ENCODE measurements at regions not wholly inside any gene's neighbourhood (a gene's known extent, or its start where the extent isn't known, plus 50 kb on each side); places are given as distances from the start of the nearest gene placed in this dataset.

DNA sequence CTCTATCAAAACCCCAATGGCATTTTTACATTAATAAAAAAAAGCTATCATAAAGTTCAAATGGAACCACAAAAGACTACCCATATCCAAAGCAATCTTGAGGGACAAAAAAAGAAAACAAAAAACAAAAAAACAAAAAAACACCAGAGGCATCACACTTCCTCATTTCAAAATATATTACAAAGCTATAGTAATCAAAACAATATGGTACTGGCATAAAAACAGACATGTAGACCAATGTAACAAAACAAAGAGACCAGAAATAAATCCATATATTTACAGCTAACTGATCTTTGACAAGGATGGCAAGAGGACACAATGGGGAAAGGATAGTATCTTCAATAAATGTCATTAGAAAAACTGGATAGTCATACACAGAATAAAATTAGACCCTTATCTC, 245.1 kb upstream of the MSX2 start:
- H3K79me2 ChIP-seq, result no peaks in the 10 kb centered on the region

DNA sequence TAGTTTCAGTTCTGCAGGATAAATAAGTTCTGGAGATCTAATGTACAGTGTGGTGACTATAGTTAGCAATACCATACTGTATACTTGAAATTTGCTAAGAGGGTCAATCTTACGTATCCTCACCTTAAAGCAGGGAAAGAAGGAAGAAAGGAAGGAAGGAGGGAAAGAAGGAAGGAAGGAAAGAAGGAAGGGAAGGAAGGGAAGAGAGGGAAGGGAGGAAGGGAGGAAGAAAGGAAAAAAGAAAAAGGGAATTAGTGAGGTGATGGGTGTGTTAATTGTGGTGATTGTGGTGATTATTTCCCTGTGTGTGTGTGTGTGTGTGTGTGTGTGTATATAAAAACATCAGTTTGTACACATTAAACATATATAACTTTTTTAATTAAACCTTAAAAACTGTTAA, 242.6 kb upstream of the MSX2 start:
- TF ChIP-seq, protein P1, sequence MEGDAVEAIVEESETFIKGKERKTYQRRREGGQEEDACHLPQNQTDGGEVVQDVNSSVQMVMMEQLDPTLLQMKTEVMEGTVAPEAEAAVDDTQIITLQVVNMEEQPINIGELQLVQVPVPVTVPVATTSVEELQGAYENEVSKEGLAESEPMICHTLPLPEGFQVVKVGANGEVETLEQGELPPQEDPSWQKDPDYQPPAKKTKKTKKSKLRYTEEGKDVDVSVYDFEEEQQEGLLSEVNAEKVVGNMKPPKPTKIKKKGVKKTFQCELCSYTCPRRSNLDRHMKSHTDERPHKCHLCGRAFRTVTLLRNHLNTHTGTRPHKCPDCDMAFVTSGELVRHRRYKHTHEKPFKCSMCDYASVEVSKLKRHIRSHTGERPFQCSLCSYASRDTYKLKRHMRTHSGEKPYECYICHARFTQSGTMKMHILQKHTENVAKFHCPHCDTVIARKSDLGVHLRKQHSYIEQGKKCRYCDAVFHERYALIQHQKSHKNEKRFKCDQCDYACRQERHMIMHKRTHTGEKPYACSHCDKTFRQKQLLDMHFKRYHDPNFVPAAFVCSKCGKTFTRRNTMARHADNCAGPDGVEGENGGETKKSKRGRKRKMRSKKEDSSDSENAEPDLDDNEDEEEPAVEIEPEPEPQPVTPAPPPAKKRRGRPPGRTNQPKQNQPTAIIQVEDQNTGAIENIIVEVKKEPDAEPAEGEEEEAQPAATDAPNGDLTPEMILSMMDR (IDR thresholded peaks at IDR 0.05; ENCODE audit: poor library complexity), result no peak
- TF ChIP-seq EZH2phosphoT487 (IDR thresholded peaks at IDR 0.05; ENCODE audit: low read depth, severe bottlenecking, unreplicated experiment), result no peak
- no peak for TF ChIP-seq EZH2 (IDR thresholded peaks at IDR 0.05; ENCODE audit: borderline replicate concordance)
- no peaks in the 10 kb centered on the region for H3K36me3 ChIP-seq (replicated peaks; ENCODE audit: insufficient read depth, low read depth)

More for the DNA sequence above, 245.1 kb upstream of the MSX2 start:
- Histone ChIP-seq H4K20me1 (ENCODE audit: insufficient read depth, poor library complexity, severe bottlenecking) (no peaks in the 10 kb centered on the region), H3K4me3 (no peak overlapping the region), H3K27me3 (no peaks in the 10 kb centered on the region), H3K4me2 (no peak overlapping the region), H3K9me2 (replicated peaks; ENCODE audit: insufficient read depth) (no peaks in the 10 kb centered on the region), H2AFZ (no peak overlapping the region), H3K27ac (no peak overlapping the region), H3K9me3 (ENCODE audit: low read depth) (no peaks in the 10 kb centered on the region), H3K4me1 (ENCODE audit: insufficient read depth) (no peaks in the 10 kb centered on the region), H3K36me3 (replicated peaks; ENCODE audit: insufficient read depth, low read depth) (no peaks in the 10 kb centered on the region)
- no peak for DNase-seq (ENCODE audit: low spot score)
- no peak for TF ChIP-seq EZH2phosphoT487 (IDR thresholded peaks at IDR 0.05; ENCODE audit: low read depth, severe bottlenecking, unreplicated experiment)

DNA sequence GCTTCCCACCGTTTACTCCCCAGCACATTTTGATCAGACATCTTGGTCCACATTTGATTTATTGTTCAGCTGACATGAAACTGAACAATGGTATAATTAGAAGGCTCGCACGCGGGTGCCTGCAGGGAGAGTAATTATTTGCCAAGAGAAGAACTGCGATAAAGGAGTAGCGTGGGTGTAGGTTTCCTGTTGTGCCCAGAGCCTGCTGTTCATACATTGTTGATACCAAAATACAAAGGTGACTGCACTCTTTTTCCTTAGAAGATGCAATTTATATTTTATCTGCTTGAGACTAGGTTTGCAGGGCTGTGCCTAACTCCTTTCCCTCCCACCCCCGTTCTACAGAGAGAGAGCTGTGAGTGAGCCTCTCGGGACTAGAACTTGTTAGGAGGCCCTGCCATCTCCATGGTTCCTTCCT, 241.8 kb upstream of the MSX2 start:
- H3K4me2 ChIP-seq, result peak overlapping the region; percentile 23
- no peaks in the 10 kb centered on the region for H3K27me3 ChIP-seq
- no peaks in the 10 kb centered on the region for H3K4me1 ChIP-seq (ENCODE audit: insufficient read depth)
- no peak overlapping the region for H3K27ac ChIP-seq
- no peaks in the 10 kb centered on the region for H3K79me2 ChIP-seq
- no peaks in the 10 kb centered on the region for H4K20me1 ChIP-seq (ENCODE audit: insufficient read depth, poor library complexity, severe bottlenecking)
- no peak overlapping the region for H2AFZ ChIP-seq
- no peaks in the 10 kb centered on the region for H3K9me3 ChIP-seq (ENCODE audit: low read depth)
- no peak for TF ChIP-seq EZH2 (IDR thresholded peaks at IDR 0.05; ENCODE audit: borderline replicate concordance)
- TF ChIP-seq, protein P1 (IDR thresholded peaks at IDR 0.05; ENCODE audit: poor library complexity), result no peak
- no peaks in the 10 kb centered on the region for H3K9me2 ChIP-seq (replicated peaks; ENCODE audit: insufficient read depth)
- H3K36me3 ChIP-seq (replicated peaks; ENCODE audit: insufficient read depth, low read depth), result no peaks in the 10 kb centered on the region
- no peak for DNase-seq (ENCODE audit: low spot score)
- H3K4me3 ChIP-seq, result no peak overlapping the region
- WGBS (ENCODE audit: low lambda C conversion rate, missing lambda C conversion rate), result 45% methylated on average over 8 of the region's 8 CpGs

More for the DNA sequence above, 242.6 kb upstream of the MSX2 start:
- Histone ChIP-seq H3K4me2 (no peak overlapping the region), H3K79me2 (no peaks in the 10 kb centered on the region), H4K20me1 (ENCODE audit: insufficient read depth, poor library complexity, severe bottlenecking) (no peaks in the 10 kb centered on the region), H2AFZ (no peak overlapping the region), H3K27ac (no peak overlapping the region), H3K4me1 (ENCODE audit: insufficient read depth) (no peaks in the 10 kb centered on the region), H3K4me3 (no peak overlapping the region), H3K9me2 (replicated peaks; ENCODE audit: insufficient read depth) (no peaks in the 10 kb centered on the region), H3K27me3 (no peaks in the 10 kb centered on the region), H3K9me3 (ENCODE audit: low read depth) (no peaks in the 10 kb centered on the region)
- WGBS (ENCODE audit: low lambda C conversion rate, missing lambda C conversion rate), result 100% methylated on average over 1 of the region's 1 CpG
- no peak for DNase-seq (ENCODE audit: low spot score)

DNA sequence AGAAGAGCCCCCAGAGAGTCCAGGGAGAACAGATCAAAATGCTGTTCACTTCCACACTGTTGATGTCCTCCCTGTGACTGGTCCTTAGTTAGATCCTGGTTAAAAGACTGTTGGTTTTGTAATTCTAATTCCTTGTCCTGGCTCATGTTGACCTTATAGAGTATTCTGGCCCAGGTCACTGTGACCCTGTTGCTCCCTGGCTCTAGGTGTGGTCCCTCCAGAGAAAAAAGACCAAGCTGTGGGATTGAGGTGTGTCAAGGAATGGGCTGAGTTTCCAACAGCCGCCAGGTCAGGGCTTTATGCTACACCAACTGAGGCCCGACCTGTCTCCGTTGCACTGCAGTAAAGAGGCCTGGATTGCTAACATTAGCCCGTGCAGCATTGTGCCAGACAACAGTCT, 241.0 kb upstream of the MSX2 start:
- Histone ChIP-seq H3K79me2 (no peaks in the 10 kb centered on the region), H3K9me3 (ENCODE audit: low read depth) (no peaks in the 10 kb centered on the region), H3K27me3 (no peaks in the 10 kb centered on the region), H3K36me3 (replicated peaks; ENCODE audit: insufficient read depth, low read depth) (no peaks in the 10 kb centered on the region), H3K4me1 (ENCODE audit: insufficient read depth) (no peaks in the 10 kb centered on the region), H3K9me2 (replicated peaks; ENCODE audit: insufficient read depth) (no peaks in the 10 kb centered on the region), H3K4me2 (no peak overlapping the region), H2AFZ (no peak overlapping the region), H3K27ac (no peak overlapping the region), H3K4me3 (no peak overlapping the region), H4K20me1 (ENCODE audit: insufficient read depth, poor library complexity, severe bottlenecking) (no peaks in the 10 kb centered on the region)
- DNase-seq (ENCODE audit: low spot score), result no peak
- WGBS (ENCODE audit: low lambda C conversion rate, missing lambda C conversion rate), result 95% methylated on average over 4 of the region's 4 CpGs
- TF ChIP-seq EZH2phosphoT487 (IDR thresholded peaks at IDR 0.05; ENCODE audit: low read depth, severe bottlenecking, unreplicated experiment) (no peak), EZH2 (IDR thresholded peaks at IDR 0.05; ENCODE audit: borderline replicate concordance) (no peak)
- TF ChIP-seq, protein P1 (IDR thresholded peaks at IDR 0.05; ENCODE audit: poor library complexity), result no peak
